ENCODE measurements at regions not wholly inside any gene's neighbourhood (a gene's known extent, or its start where the extent isn't known, plus 50 kb on each side); places are given as distances from the start of the nearest gene placed in this dataset.

GRCh38 chr2:208929894-208930427 is 493.9 kb upstream of the MAP2 start:
- DNase-seq (ENCODE audit: low read depth, low spot score) = no peak
- in situ Hi-C loops (cut with HindIII; ENCODE audit: low sequenced_read_pairs) = no loop called here
- no peak overlapping the region for H3K4me3 ChIP-seq (ENCODE audit: low read depth, low read length)
- TF ChIP-seq CTCF (IDR thresholded peaks at IDR 0.05; ENCODE audit: low read depth, low read length) = no peak

- H3K4me3 ChIP-seq (ENCODE audit: low read depth, low read length) = no peak overlapping the region
- DNase-seq (ENCODE audit: low read depth, low spot score) = no peak
- in situ Hi-C loops (cut with HindIII; ENCODE audit: low sequenced_read_pairs) = no loop called here
- no peak for TF ChIP-seq CTCF (IDR thresholded peaks at IDR 0.05; ENCODE audit: low read depth, low read length)
These were observed 488.3 kb upstream of the MAP2 start for GRCh38 chr2:208935531-208935930.

- no peak for TF ChIP-seq CTCF (IDR thresholded peaks at IDR 0.05; ENCODE audit: low read depth, low read length)
- no peak for DNase-seq (ENCODE audit: low read depth, low spot score)
- no peak overlapping the region for H3K4me3 ChIP-seq (ENCODE audit: low read depth, low read length)
- in situ Hi-C loops (cut with HindIII; ENCODE audit: low sequenced_read_pairs) = no loop called here
These were observed 486.3 kb upstream of the MAP2 start for GRCh38 chr2:208937521-208937920.

GRCh38 chr2:208939852-208940251 is 484.0 kb upstream of the MAP2 start:
- TF ChIP-seq CTCF (IDR thresholded peaks at IDR 0.05; ENCODE audit: low read depth, low read length) = no peak
- no peak for DNase-seq (ENCODE audit: low read depth, low spot score)
- in situ Hi-C loops (cut with HindIII; ENCODE audit: low sequenced_read_pairs) = no loop called here
- no peak overlapping the region for H3K4me3 ChIP-seq (ENCODE audit: low read depth, low read length)

GRCh38 chr2:208945719-208946256 is 478.1 kb upstream of the MAP2 start:
- TF ChIP-seq CTCF (IDR thresholded peaks at IDR 0.05; ENCODE audit: low read depth, low read length) = no peak
- H3K4me3 ChIP-seq (ENCODE audit: low read depth, low read length) = no peak overlapping the region
- DNase-seq (ENCODE audit: low read depth, low spot score) = no peak
- in situ Hi-C loops (cut with HindIII; ENCODE audit: low sequenced_read_pairs) = no loop called here

- in situ Hi-C loops (cut with HindIII; ENCODE audit: low sequenced_read_pairs) = no loop called here
- DNase-seq (ENCODE audit: low read depth, low spot score) = no peak
- no peak for TF ChIP-seq CTCF (IDR thresholded peaks at IDR 0.05; ENCODE audit: low read depth, low read length)
- H3K4me3 ChIP-seq (ENCODE audit: low read depth, low read length) = no peak overlapping the region
These were observed 475.8 kb upstream of the MAP2 start for GRCh38 chr2:208948073-208948472.

Measured in astrocyte of the spinal cord (primary cell).